ENCODE measurements at regions not wholly inside any gene's neighbourhood (a gene's known extent, or its start where the extent isn't known, plus 50 kb on each side); places are given as distances from the start of the nearest gene placed in this dataset.

- Histone ChIP-seq H3K36me3 (ENCODE audit: control insufficient read depth, insufficient read depth, low read length) (no peaks in the 10 kb centered on the region), H3K27me3 (ENCODE audit: control insufficient read depth, insufficient read depth, low read length) (no peaks in the 10 kb centered on the region), H3K27ac (ENCODE audit: low read length) (no peak overlapping the region), H3K4me1 (ENCODE audit: control insufficient read depth, insufficient read depth, low read length) (no peaks in the 10 kb centered on the region), H3K9me3 (ENCODE audit: control insufficient read depth, insufficient read depth, low read length) (no peaks in the 10 kb centered on the region), H3K4me3 (ENCODE audit: low read length) (no peak overlapping the region)
- no peaks in the 10 kb centered on the region for H3K4me1 Mint-ChIP-seq
- 94% methylated on average over 14 of the region's 15 CpGs for WGBS (ENCODE audit: insufficient coverage)
- H3K4me3 Mint-ChIP-seq, result no peak overlapping the region
- TF ChIP-seq, protein P1, sequence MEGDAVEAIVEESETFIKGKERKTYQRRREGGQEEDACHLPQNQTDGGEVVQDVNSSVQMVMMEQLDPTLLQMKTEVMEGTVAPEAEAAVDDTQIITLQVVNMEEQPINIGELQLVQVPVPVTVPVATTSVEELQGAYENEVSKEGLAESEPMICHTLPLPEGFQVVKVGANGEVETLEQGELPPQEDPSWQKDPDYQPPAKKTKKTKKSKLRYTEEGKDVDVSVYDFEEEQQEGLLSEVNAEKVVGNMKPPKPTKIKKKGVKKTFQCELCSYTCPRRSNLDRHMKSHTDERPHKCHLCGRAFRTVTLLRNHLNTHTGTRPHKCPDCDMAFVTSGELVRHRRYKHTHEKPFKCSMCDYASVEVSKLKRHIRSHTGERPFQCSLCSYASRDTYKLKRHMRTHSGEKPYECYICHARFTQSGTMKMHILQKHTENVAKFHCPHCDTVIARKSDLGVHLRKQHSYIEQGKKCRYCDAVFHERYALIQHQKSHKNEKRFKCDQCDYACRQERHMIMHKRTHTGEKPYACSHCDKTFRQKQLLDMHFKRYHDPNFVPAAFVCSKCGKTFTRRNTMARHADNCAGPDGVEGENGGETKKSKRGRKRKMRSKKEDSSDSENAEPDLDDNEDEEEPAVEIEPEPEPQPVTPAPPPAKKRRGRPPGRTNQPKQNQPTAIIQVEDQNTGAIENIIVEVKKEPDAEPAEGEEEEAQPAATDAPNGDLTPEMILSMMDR (IDR thresholded peaks at IDR 0.05), result no peak
- H3K36me3 Mint-ChIP-seq, result no peaks in the 10 kb centered on the region
- no peak overlapping the region for H3K27ac Mint-ChIP-seq
- intact Hi-C loops (cut with micrococcal nuclease), result no loop called here
- peaks cover 0 to 18% of the 10 kb centered on the region in 2 donors for H3K27me3 Mint-ChIP-seq (ENCODE audit: low read depth in 2 of 2)
- H3K9me3 Mint-ChIP-seq, result no peaks in the 10 kb centered on the region
- no peak for ATAC-seq
- no peak for DNase-seq
Measured at GRCh38 chr13:44158881-44159632, 214.6 kb upstream of the SERP2 start.

- Mint-ChIP-seq H3K36me3 (no peaks in the 10 kb centered on the region), H3K9me3 (no peaks in the 10 kb centered on the region), H3K4me3 (no peak overlapping the region), H3K27me3 (ENCODE audit: low read depth in 2 of 2) (peaks cover 0 to 18% of the 10 kb centered on the region in 2 donors), H3K27ac (no peak overlapping the region), H3K4me1 (no peaks in the 10 kb centered on the region)
- Histone ChIP-seq H3K36me3 (ENCODE audit: control insufficient read depth, insufficient read depth, low read length) (no peaks in the 10 kb centered on the region), H3K4me1 (ENCODE audit: control insufficient read depth, insufficient read depth, low read length) (no peaks in the 10 kb centered on the region), H3K4me3 (ENCODE audit: low read length) (no peak overlapping the region), H3K27me3 (ENCODE audit: control insufficient read depth, insufficient read depth, low read length) (no peaks in the 10 kb centered on the region), H3K9me3 (ENCODE audit: control insufficient read depth, insufficient read depth, low read length) (no peaks in the 10 kb centered on the region), H3K27ac (ENCODE audit: low read length) (no peak overlapping the region)
- intact Hi-C loops (cut with micrococcal nuclease), result no loop called here
- DNase-seq, result no peak
- TF ChIP-seq, protein P1 (IDR thresholded peaks at IDR 0.05), result no peak
- ATAC-seq, result no peak
- WGBS (ENCODE audit: insufficient coverage), result 80% methylated on average over 8 of the region's 8 CpGs
Measured at GRCh38 chr13:44159633-44160279, 213.9 kb upstream of the SERP2 start.

- no peak overlapping the region for H3K4me3 ChIP-seq (ENCODE audit: low read length)
- Mint-ChIP-seq H3K4me3 (no peak overlapping the region), H3K9me3 (no peaks in the 10 kb centered on the region), H3K27ac (no peak overlapping the region), H3K4me1 (no peaks in the 10 kb centered on the region), H3K36me3 (no peaks in the 10 kb centered on the region), H3K27me3 (ENCODE audit: low read depth in 2 of 2) (peaks cover 0 to 16% of the 10 kb centered on the region in 2 donors)
- H3K36me3 ChIP-seq (ENCODE audit: control insufficient read depth, insufficient read depth, low read length), result no peaks in the 10 kb centered on the region
- intact Hi-C loops (cut with micrococcal nuclease), result no loop called here
- no peak for DNase-seq
- H3K4me1 ChIP-seq (ENCODE audit: control insufficient read depth, insufficient read depth, low read length), result no peaks in the 10 kb centered on the region
- H3K27me3 ChIP-seq (ENCODE audit: control insufficient read depth, insufficient read depth, low read length), result no peaks in the 10 kb centered on the region
- H3K27ac ChIP-seq (ENCODE audit: low read length), result no peak overlapping the region
- ATAC-seq, result no peak
- 62% methylated on average over 10 of the region's 10 CpGs for WGBS (ENCODE audit: insufficient coverage)
- no peaks in the 10 kb centered on the region for H3K9me3 ChIP-seq (ENCODE audit: control insufficient read depth, insufficient read depth, low read length)
- TF ChIP-seq, protein P1 (IDR thresholded peaks at IDR 0.05), result no peak
Measured at GRCh38 chr13:44160591-44161191, 212.9 kb upstream of the SERP2 start.
